ENCODE measurements at regions not wholly inside any gene's neighbourhood (a gene's known extent, or its start where the extent isn't known, plus 50 kb on each side); places are given as distances from the start of the nearest gene placed in this dataset.
"Not testable (repeated sequence)": the region's sequence is repeated elsewhere in the genome, so short reads cannot be mapped to it uniquely, and the experiment has no call there.

GRCh38 chr15:19956124-19956796, 585.3 kb downstream of the GOLGA6L6 start:
- H3K4me3 ChIP-seq (ENCODE audit: low read depth, low read length): no peak overlapping the region
- H3K27me3 ChIP-seq (ENCODE audit: control insufficient read depth, insufficient read depth, low read length): no peaks in the 10 kb centered on the region
- no peak for TF ChIP-seq CTCF (IDR thresholded peaks at IDR 0.05; ENCODE audit: insufficient read depth, low read length, poor library complexity, severe bottlenecking)
- H3K36me3 ChIP-seq (ENCODE audit: control insufficient read depth, insufficient read depth, low read length): no peaks in the 10 kb centered on the region
- no peak for DNase-seq (ENCODE audit: low read depth)

- Histone ChIP-seq H3K4me3 (ENCODE audit: low read depth, low read length) (no peak overlapping the region), H3K36me3 (ENCODE audit: control insufficient read depth, insufficient read depth, low read length) (no peaks in the 10 kb centered on the region), H3K27me3 (ENCODE audit: control insufficient read depth, insufficient read depth, low read length) (no peaks in the 10 kb centered on the region)
- no peak for DNase-seq (ENCODE audit: low read depth)
- no peak for TF ChIP-seq CTCF (IDR thresholded peaks at IDR 0.05; ENCODE audit: insufficient read depth, low read length, poor library complexity, severe bottlenecking)
Observed at GRCh38 chr15:19944261-19944888, 597.2 kb downstream of the GOLGA6L6 start.

- no peak for TF ChIP-seq CTCF (IDR thresholded peaks at IDR 0.05; ENCODE audit: insufficient read depth, low read length, poor library complexity, severe bottlenecking)
- Histone ChIP-seq H3K4me3 (ENCODE audit: low read depth, low read length) (no peak overlapping the region), H3K36me3 (ENCODE audit: control insufficient read depth, insufficient read depth, low read length) (no peaks in the 10 kb centered on the region), H3K27me3 (ENCODE audit: control insufficient read depth, insufficient read depth, low read length) (no peaks in the 10 kb centered on the region)
- DNase-seq (ENCODE audit: low read depth): no peak
Observed at GRCh38 chr15:19943515-19943914, 598.1 kb downstream of the GOLGA6L6 start.

- not testable (repeated sequence) for H3K4me3 ChIP-seq (ENCODE audit: low read depth, low read length); H3K27me3 ChIP-seq (ENCODE audit: control insufficient read depth, insufficient read depth, low read length); H3K36me3 ChIP-seq (ENCODE audit: control insufficient read depth, insufficient read depth, low read length); DNase-seq (ENCODE audit: low read depth)
Observed at GRCh38 chr15:19903281-19903680, 638.3 kb downstream of the GOLGA6L6 start.

GRCh38 chr15:19902388-19902787, 639.2 kb downstream of the GOLGA6L6 start:
- H3K4me3 ChIP-seq (ENCODE audit: low read depth, low read length); H3K36me3 ChIP-seq (ENCODE audit: control insufficient read depth, insufficient read depth, low read length); H3K27me3 ChIP-seq (ENCODE audit: control insufficient read depth, insufficient read depth, low read length); DNase-seq (ENCODE audit: low read depth): not testable (repeated sequence)

GRCh38 chr15:19901414-19901813, 640.2 kb downstream of the GOLGA6L6 start:
- not testable (repeated sequence) for H3K27me3 ChIP-seq (ENCODE audit: control insufficient read depth, insufficient read depth, low read length); H3K4me3 ChIP-seq (ENCODE audit: low read depth, low read length); H3K36me3 ChIP-seq (ENCODE audit: control insufficient read depth, insufficient read depth, low read length); DNase-seq (ENCODE audit: low read depth)

- no peak for DNase-seq (ENCODE audit: low read depth)
- no peak overlapping the region for H3K4me3 ChIP-seq (ENCODE audit: low read depth, low read length)
- no peaks in the 10 kb centered on the region for H3K36me3 ChIP-seq (ENCODE audit: control insufficient read depth, insufficient read depth, low read length)
- TF ChIP-seq CTCF (IDR thresholded peaks at IDR 0.05; ENCODE audit: insufficient read depth, low read length, poor library complexity, severe bottlenecking): no peak
- no peaks in the 10 kb centered on the region for H3K27me3 ChIP-seq (ENCODE audit: control insufficient read depth, insufficient read depth, low read length)
Observed at GRCh38 chr15:19899021-19899824, 642.4 kb downstream of the GOLGA6L6 start.

- not testable (repeated sequence) for H3K27me3 ChIP-seq (ENCODE audit: control insufficient read depth, insufficient read depth, low read length); DNase-seq (ENCODE audit: low read depth); H3K4me3 ChIP-seq (ENCODE audit: low read depth, low read length); H3K36me3 ChIP-seq (ENCODE audit: control insufficient read depth, insufficient read depth, low read length)
Observed at GRCh38 chr15:19888811-19889210, 652.8 kb downstream of the GOLGA6L6 start.

GRCh38 chr15:19844061-19844460, 697.5 kb downstream of the GOLGA6L6 start:
- DNase-seq (ENCODE audit: low read depth); H3K36me3 ChIP-seq (ENCODE audit: control insufficient read depth, insufficient read depth, low read length); H3K27me3 ChIP-seq (ENCODE audit: control insufficient read depth, insufficient read depth, low read length); H3K4me3 ChIP-seq (ENCODE audit: low read depth, low read length): not testable (repeated sequence)
